ENCODE measurements at regions not wholly inside any gene's neighbourhood (a gene's known extent, or its start where the extent isn't known, plus 50 kb on each side); places are given as distances from the start of the nearest gene placed in this dataset.

DNA sequence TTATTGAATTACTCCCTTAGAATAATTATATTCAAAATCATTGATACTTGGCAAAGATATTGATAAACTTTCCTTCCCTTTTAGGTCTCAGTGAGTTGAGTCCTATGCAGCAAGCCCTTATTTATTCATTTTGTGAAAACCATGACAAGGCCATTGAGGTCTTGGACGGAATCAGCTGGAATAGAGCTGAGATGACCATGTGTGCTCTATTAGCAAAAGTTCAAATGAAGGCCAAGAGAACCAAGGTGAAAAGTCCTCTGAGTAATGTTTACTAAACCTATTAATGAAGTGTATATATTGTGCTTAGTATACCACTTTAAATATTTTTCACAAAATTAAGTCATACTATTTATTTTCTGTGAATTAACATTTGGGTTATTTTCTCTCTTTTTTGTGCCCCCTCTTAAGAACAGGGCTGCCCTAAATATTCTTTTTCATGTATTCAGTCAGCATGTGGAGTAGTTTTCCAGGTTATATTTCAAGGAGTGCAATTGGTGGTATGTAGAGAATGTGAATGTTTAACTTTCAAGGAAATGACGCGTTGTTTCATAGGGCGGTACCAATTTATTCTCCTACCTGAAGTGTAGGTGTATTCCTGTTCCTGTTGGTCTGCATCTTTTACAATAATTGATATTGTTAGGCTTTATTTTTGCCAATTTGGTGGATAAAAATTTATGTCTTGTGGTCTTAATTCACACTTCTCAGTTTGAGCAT lies 201.4 kb downstream of the TTC6 start (continued):
- TF ChIP-seq, protein P1, sequence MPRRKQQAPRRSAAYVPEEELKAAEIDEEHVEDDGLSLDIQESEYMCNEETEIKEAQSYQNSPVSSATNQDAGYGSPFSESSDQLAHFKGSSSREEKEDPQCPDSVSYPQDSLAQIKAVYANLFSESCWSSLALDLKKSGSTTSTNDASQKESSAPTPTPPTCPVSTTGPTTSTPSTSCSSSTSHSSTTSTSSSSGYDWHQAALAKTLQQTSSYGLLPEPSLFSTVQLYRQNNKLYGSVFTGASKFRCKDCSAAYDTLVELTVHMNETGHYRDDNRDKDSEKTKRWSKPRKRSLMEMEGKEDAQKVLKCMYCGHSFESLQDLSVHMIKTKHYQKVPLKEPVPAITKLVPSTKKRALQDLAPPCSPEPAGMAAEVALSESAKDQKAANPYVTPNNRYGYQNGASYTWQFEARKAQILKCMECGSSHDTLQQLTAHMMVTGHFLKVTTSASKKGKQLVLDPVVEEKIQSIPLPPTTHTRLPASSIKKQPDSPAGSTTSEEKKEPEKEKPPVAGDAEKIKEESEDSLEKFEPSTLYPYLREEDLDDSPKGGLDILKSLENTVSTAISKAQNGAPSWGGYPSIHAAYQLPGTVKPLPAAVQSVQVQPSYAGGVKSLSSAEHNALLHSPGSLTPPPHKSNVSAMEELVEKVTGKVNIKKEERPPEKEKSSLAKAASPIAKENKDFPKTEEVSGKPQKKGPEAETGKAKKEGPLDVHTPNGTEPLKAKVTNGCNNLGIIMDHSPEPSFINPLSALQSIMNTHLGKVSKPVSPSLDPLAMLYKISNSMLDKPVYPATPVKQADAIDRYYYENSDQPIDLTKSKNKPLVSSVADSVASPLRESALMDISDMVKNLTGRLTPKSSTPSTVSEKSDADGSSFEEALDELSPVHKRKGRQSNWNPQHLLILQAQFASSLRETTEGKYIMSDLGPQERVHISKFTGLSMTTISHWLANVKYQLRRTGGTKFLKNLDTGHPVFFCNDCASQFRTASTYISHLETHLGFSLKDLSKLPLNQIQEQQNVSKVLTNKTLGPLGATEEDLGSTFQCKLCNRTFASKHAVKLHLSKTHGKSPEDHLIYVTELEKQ (tag by site-specific recombination; IDR thresholded peaks at IDR 0.05; ENCODE audit: borderline replicate concordance): no peak
- no peak for TF ChIP-seq ZNF416 (tag by site-specific recombination; IDR thresholded peaks at IDR 0.05)
- no peak for TF ChIP-seq OSR2 (tag by site-specific recombination; IDR thresholded peaks at IDR 0.05)
- no peak for TF ChIP-seq ZNF747 (tag by site-specific recombination; IDR thresholded peaks at IDR 0.05)
- TF ChIP-seq, protein P2, sequence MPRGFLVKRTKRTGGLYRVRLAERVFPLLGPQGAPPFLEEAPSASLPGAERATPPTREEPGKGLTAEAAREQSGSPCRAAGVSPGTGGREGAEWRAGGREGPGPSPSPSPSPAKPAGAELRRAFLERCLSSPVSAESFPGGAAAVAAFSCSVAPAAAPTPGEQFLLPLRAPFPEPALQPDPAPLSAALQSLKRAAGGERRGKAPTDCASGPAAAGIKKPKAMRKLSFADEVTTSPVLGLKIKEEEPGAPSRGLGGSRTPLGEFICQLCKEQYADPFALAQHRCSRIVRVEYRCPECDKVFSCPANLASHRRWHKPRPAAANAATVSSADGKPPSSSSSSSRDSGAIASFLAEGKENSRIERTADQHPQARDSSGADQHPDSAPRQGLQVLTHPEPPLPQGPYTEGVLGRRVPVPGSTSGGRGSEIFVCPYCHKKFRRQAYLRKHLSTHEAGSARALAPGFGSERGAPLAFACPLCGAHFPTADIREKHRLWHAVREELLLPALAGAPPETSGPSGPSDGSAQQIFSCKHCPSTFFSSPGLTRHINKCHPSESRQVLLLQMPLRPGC (tag by site-specific recombination; IDR thresholded peaks at IDR 0.05): no peak

- Histone ChIP-seq H3K9me3 (ENCODE audit: control insufficient read depth, insufficient read depth, low read depth, low read length) (no peaks in the 10 kb centered on the region), H3K36me3 (ENCODE audit: control insufficient read depth in 2 of 2, insufficient read depth in 1 of 2, low read length in 2 of 2) (no peaks in the 10 kb centered on the region), H3K27ac (ENCODE audit: extremely low read depth, low read depth, low read length) (no peak overlapping the region), H3K4me1 (ENCODE audit: control insufficient read depth, insufficient read depth, low read length) (no peaks in the 10 kb centered on the region), H3K4me3 (ENCODE audit: low read depth, low read length) (no peak overlapping the region)
- ChIA-PET POLR2A (no interaction called here), CTCF (no interaction called here)
- TF ChIP-seq, protein P3, sequence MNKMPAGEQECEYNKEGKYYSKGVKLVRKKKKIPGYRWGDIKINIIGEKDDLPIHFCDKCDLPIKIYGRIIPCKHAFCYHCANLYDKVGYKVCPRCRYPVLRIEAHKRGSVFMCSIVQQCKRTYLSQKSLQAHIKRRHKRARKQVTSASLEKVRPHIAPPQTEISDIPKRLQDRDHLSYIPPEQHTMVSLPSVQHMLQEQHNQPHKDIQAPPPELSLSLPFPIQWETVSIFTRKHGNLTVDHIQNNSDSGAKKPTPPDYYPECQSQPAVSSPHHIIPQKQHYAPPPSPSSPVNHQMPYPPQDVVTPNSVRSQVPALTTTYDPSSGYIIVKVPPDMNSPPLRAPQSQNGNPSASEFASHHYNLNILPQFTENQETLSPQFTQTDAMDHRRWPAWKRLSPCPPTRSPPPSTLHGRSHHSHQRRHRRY (tag by site-specific recombination; IDR thresholded peaks at IDR 0.05): no peak
- TF ChIP-seq ZNF354C (tag by site-specific recombination; IDR thresholded peaks at IDR 0.05; ENCODE audit: borderline replicate concordance, low read depth) (no peak), FEZF1 (tag by site-specific recombination; IDR thresholded peaks at IDR 0.05) (no peak), PRDM6 (tag by site-specific recombination; IDR thresholded peaks at IDR 0.05) (no peak), ZNF501 (tag by site-specific recombination; IDR thresholded peaks at IDR 0.05) (no peak), ZNF394 (tag by site-specific recombination; IDR thresholded peaks at IDR 0.05; ENCODE audit: borderline replicate concordance) (no peak), ZNF211 (tag by site-specific recombination; IDR thresholded peaks at IDR 0.05; ENCODE audit: low read depth) (no peak)
- TF ChIP-seq, protein P4, sequence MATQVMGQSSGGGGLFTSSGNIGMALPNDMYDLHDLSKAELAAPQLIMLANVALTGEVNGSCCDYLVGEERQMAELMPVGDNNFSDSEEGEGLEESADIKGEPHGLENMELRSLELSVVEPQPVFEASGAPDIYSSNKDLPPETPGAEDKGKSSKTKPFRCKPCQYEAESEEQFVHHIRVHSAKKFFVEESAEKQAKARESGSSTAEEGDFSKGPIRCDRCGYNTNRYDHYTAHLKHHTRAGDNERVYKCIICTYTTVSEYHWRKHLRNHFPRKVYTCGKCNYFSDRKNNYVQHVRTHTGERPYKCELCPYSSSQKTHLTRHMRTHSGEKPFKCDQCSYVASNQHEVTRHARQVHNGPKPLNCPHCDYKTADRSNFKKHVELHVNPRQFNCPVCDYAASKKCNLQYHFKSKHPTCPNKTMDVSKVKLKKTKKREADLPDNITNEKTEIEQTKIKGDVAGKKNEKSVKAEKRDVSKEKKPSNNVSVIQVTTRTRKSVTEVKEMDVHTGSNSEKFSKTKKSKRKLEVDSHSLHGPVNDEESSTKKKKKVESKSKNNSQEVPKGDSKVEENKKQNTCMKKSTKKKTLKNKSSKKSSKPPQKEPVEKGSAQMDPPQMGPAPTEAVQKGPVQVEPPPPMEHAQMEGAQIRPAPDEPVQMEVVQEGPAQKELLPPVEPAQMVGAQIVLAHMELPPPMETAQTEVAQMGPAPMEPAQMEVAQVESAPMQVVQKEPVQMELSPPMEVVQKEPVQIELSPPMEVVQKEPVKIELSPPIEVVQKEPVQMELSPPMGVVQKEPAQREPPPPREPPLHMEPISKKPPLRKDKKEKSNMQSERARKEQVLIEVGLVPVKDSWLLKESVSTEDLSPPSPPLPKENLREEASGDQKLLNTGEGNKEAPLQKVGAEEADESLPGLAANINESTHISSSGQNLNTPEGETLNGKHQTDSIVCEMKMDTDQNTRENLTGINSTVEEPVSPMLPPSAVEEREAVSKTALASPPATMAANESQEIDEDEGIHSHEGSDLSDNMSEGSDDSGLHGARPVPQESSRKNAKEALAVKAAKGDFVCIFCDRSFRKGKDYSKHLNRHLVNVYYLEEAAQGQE (tag by site-specific recombination; IDR thresholded peaks at IDR 0.05): no peak
- TF ChIP-seq, protein P5, sequence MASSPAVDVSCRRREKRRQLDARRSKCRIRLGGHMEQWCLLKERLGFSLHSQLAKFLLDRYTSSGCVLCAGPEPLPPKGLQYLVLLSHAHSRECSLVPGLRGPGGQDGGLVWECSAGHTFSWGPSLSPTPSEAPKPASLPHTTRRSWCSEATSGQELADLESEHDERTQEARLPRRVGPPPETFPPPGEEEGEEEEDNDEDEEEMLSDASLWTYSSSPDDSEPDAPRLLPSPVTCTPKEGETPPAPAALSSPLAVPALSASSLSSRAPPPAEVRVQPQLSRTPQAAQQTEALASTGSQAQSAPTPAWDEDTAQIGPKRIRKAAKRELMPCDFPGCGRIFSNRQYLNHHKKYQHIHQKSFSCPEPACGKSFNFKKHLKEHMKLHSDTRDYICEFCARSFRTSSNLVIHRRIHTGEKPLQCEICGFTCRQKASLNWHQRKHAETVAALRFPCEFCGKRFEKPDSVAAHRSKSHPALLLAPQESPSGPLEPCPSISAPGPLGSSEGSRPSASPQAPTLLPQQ (tag by site-specific recombination; IDR thresholded peaks at IDR 0.05): no peak
Observed at GRCh38 chr14:37797675-37798074, 202.2 kb downstream of the TTC6 start.
